ENCODE measurements at regions not wholly inside any gene's neighbourhood (a gene's known extent, or its start where the extent isn't known, plus 50 kb on each side); places are given as distances from the start of the nearest gene placed in this dataset.

DNA sequence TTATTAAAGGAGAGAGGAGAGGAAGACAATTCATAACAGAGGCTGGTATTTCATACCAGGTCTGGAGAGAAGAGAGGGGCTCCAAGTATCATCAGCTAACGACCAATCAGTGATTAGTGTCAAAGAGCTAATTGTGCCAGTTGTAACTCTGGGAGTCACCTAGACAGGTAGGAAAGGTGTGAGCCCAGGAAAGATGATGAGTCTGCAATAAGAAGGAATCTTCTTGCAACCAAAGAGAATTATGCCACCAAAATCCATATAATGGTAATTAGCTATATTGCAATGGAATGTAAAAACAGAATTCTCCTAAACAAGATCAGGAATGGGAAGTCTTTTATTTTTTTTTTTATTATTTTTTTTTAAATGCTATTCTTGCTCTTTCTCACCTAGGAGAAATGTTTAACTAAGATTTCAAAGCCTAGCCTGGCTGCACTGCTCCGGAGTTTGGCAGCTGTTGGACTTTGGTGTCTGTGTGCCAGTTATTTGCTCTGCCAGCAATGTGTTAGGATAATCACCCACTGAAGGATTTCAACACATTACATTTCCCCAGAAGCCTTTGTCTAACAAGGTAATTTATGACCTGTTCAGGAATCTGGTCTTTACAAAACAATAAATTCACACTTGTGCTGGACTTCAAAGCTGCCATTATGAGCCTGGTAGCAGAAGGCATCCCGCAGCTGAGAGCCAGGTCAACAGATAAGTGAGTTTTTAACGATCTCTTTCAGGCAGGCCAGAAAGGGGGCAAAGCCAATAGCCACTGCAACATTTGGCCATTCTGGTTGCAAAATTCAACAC is 89.4 kb downstream of the FOXB1 start:
- H3K4me3 ChIP-seq (ENCODE audit: low read length in 2 of 2): no peak overlapping the region
- no peaks in the 10 kb centered on the region for H3K9me3 ChIP-seq (ENCODE audit: control insufficient read depth in 2 of 2, low read length in 2 of 2)
- no peak overlapping the region for H3K27ac ChIP-seq (ENCODE audit: low read depth in 2 of 2, low read length in 2 of 2)
- H3K27me3 ChIP-seq (ENCODE audit: control insufficient read depth in 2 of 2, insufficient read depth in 2 of 2, low read length in 2 of 2): no peaks in the 10 kb centered on the region
- no peaks in the 10 kb centered on the region for H3K4me1 ChIP-seq (ENCODE audit: control insufficient read depth in 2 of 2, insufficient read depth in 2 of 2, low read length in 2 of 2)
- no peak overlapping the region for H3K9ac ChIP-seq (ENCODE audit: low read depth in 1 of 2, low read length in 2 of 2)
- no peaks in the 10 kb centered on the region for H3K36me3 ChIP-seq (ENCODE audit: control insufficient read depth in 2 of 2, insufficient read depth in 2 of 2, low read length in 2 of 2)

DNA sequence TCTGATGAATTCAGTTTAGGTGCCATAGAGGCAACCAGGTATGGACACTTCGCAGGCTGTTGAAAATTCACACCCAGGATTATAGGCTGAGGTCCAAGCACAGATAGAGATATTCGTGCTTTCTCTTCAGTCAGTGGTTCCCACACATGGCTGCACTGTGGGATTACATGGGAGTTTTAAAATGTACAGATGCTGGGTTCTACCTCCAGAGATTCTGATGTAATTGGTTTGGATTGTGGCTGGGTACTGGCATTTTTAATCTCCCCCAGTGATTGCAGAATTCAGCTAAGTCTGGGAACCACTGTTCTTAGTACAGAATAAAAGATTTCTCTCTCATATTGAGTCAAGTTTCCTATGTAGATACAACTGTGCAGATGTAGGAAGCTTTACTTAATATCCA is 91.6 kb downstream of the FOXB1 start:
- Histone ChIP-seq H3K27me3 (ENCODE audit: control insufficient read depth in 2 of 2, insufficient read depth in 2 of 2, low read length in 2 of 2) (no peaks in the 10 kb centered on the region), H3K4me1 (ENCODE audit: control insufficient read depth in 2 of 2, insufficient read depth in 2 of 2, low read length in 2 of 2) (no peaks in the 10 kb centered on the region), H3K36me3 (ENCODE audit: control insufficient read depth in 2 of 2, insufficient read depth in 2 of 2, low read length in 2 of 2) (no peaks in the 10 kb centered on the region), H3K9ac (ENCODE audit: low read depth in 1 of 2, low read length in 2 of 2) (no peak overlapping the region), H3K4me3 (ENCODE audit: low read length in 2 of 2) (no peak overlapping the region), H3K9me3 (ENCODE audit: control insufficient read depth in 2 of 2, low read length in 2 of 2) (no peaks in the 10 kb centered on the region), H3K27ac (ENCODE audit: low read depth in 2 of 2, low read length in 2 of 2) (no peak overlapping the region)

- H3K9me3 ChIP-seq (ENCODE audit: control insufficient read depth in 2 of 2, low read length in 2 of 2): no peaks in the 10 kb centered on the region
Measured at GRCh38 chr15:60096157-60096556, 92.0 kb downstream of the FOXB1 start.

GRCh38 chr15:60101416-60101815 is 97.3 kb downstream of the FOXB1 start:
- no peak overlapping the region for H3K9ac ChIP-seq (ENCODE audit: low read depth in 1 of 2, low read length in 2 of 2)
- no peaks in the 10 kb centered on the region for H3K4me1 ChIP-seq (ENCODE audit: control insufficient read depth in 2 of 2, insufficient read depth in 2 of 2, low read length in 2 of 2)
- H3K27me3 ChIP-seq (ENCODE audit: control insufficient read depth in 2 of 2, insufficient read depth in 2 of 2, low read length in 2 of 2): peaks cover 0 to 8% of the 10 kb centered on the region in 2 donors
- no peak overlapping the region for H3K27ac ChIP-seq (ENCODE audit: low read depth in 2 of 2, low read length in 2 of 2)
- H3K36me3 ChIP-seq (ENCODE audit: control insufficient read depth in 2 of 2, insufficient read depth in 2 of 2, low read length in 2 of 2): no peaks in the 10 kb centered on the region
- H3K9me3 ChIP-seq (ENCODE audit: control insufficient read depth in 2 of 2, low read length in 2 of 2): no peaks in the 10 kb centered on the region
- no peak overlapping the region for H3K4me3 ChIP-seq (ENCODE audit: low read length in 2 of 2)

More at GRCh38 chr15:60096157-60096556, 92.0 kb downstream of the FOXB1 start:
- Histone ChIP-seq H3K9ac (ENCODE audit: low read depth in 1 of 2, low read length in 2 of 2) (no peak overlapping the region), H3K4me3 (ENCODE audit: low read length in 2 of 2) (no peak overlapping the region), H3K4me1 (ENCODE audit: control insufficient read depth in 2 of 2, insufficient read depth in 2 of 2, low read length in 2 of 2) (no peaks in the 10 kb centered on the region), H3K27ac (ENCODE audit: low read depth in 2 of 2, low read length in 2 of 2) (no peak overlapping the region), H3K36me3 (ENCODE audit: control insufficient read depth in 2 of 2, insufficient read depth in 2 of 2, low read length in 2 of 2) (no peaks in the 10 kb centered on the region), H3K27me3 (ENCODE audit: control insufficient read depth in 2 of 2, insufficient read depth in 2 of 2, low read length in 2 of 2) (no peaks in the 10 kb centered on the region)

- Histone ChIP-seq H3K27ac (ENCODE audit: low read depth in 2 of 2, low read length in 2 of 2) (no peak overlapping the region), H3K9me3 (ENCODE audit: control insufficient read depth in 2 of 2, low read length in 2 of 2) (no peaks in the 10 kb centered on the region), H3K4me1 (ENCODE audit: control insufficient read depth in 2 of 2, insufficient read depth in 2 of 2, low read length in 2 of 2) (no peaks in the 10 kb centered on the region), H3K36me3 (ENCODE audit: control insufficient read depth in 2 of 2, insufficient read depth in 2 of 2, low read length in 2 of 2) (no peaks in the 10 kb centered on the region), H3K27me3 (ENCODE audit: control insufficient read depth in 2 of 2, insufficient read depth in 2 of 2, low read length in 2 of 2) (peaks cover 0 to 8% of the 10 kb centered on the region in 2 donors), H3K9ac (ENCODE audit: low read depth in 1 of 2, low read length in 2 of 2) (no peak overlapping the region), H3K4me3 (ENCODE audit: low read length in 2 of 2) (no peak overlapping the region)
Measured at GRCh38 chr15:60102748-60103147, 98.6 kb downstream of the FOXB1 start.

GRCh38 chr15:60110909-60111308 is 106.8 kb downstream of the FOXB1 start:
- no peaks in the 10 kb centered on the region for H3K9me3 ChIP-seq (ENCODE audit: control insufficient read depth in 2 of 2, low read length in 2 of 2)
- no peaks in the 10 kb centered on the region for H3K36me3 ChIP-seq (ENCODE audit: control insufficient read depth in 2 of 2, insufficient read depth in 2 of 2, low read length in 2 of 2)
- H3K27ac ChIP-seq (ENCODE audit: low read depth in 2 of 2, low read length in 2 of 2): no peak overlapping the region
- H3K9ac ChIP-seq (ENCODE audit: low read depth in 1 of 2, low read length in 2 of 2): no peak overlapping the region
- H3K4me3 ChIP-seq (ENCODE audit: low read length in 2 of 2): no peak overlapping the region
- no peaks in the 10 kb centered on the region for H3K4me1 ChIP-seq (ENCODE audit: control insufficient read depth in 2 of 2, insufficient read depth in 2 of 2, low read length in 2 of 2)
- H3K27me3 ChIP-seq (ENCODE audit: control insufficient read depth in 2 of 2, insufficient read depth in 2 of 2, low read length in 2 of 2): peaks cover 0 to 3% of the 10 kb centered on the region in 2 donors

GRCh38 chr15:60115579-60116380 is 111.7 kb downstream of the FOXB1 start:
- no peaks in the 10 kb centered on the region for H3K9me3 ChIP-seq (ENCODE audit: control insufficient read depth in 2 of 2, low read length in 2 of 2)

GRCh38 chr15:60116456-60117089 is 112.5 kb downstream of the FOXB1 start:
- no peak overlapping the region for H3K27ac ChIP-seq (ENCODE audit: low read depth in 2 of 2, low read length in 2 of 2)
- H3K27me3 ChIP-seq (ENCODE audit: control insufficient read depth in 2 of 2, insufficient read depth in 2 of 2, low read length in 2 of 2): peaks cover 0 to 11% of the 10 kb centered on the region in 2 donors
- no peak overlapping the region for H3K9ac ChIP-seq (ENCODE audit: low read depth in 1 of 2, low read length in 2 of 2)
- H3K4me1 ChIP-seq (ENCODE audit: control insufficient read depth in 2 of 2, insufficient read depth in 2 of 2, low read length in 2 of 2): no peaks in the 10 kb centered on the region
- no peak overlapping the region for H3K4me3 ChIP-seq (ENCODE audit: low read length in 2 of 2)
- H3K9me3 ChIP-seq (ENCODE audit: control insufficient read depth in 2 of 2, low read length in 2 of 2): no peaks in the 10 kb centered on the region
- H3K36me3 ChIP-seq (ENCODE audit: control insufficient read depth in 2 of 2, insufficient read depth in 2 of 2, low read length in 2 of 2): no peaks in the 10 kb centered on the region

More at GRCh38 chr15:60115579-60116380, 111.7 kb downstream of the FOXB1 start:
- Histone ChIP-seq H3K27ac (ENCODE audit: low read depth in 2 of 2, low read length in 2 of 2) (no peak overlapping the region), H3K9ac (ENCODE audit: low read depth in 1 of 2, low read length in 2 of 2) (no peak overlapping the region), H3K27me3 (ENCODE audit: control insufficient read depth in 2 of 2, insufficient read depth in 2 of 2, low read length in 2 of 2) (peaks cover 0 to 11% of the 10 kb centered on the region in 2 donors), H3K4me3 (ENCODE audit: low read length in 2 of 2) (no peak overlapping the region), H3K4me1 (ENCODE audit: control insufficient read depth in 2 of 2, insufficient read depth in 2 of 2, low read length in 2 of 2) (no peaks in the 10 kb centered on the region), H3K36me3 (ENCODE audit: control insufficient read depth in 2 of 2, insufficient read depth in 2 of 2, low read length in 2 of 2) (no peaks in the 10 kb centered on the region)

- Histone ChIP-seq H3K4me3 (ENCODE audit: low read length in 2 of 2) (no peak overlapping the region), H3K9me3 (ENCODE audit: control insufficient read depth in 2 of 2, low read length in 2 of 2) (no peaks in the 10 kb centered on the region), H3K4me1 (ENCODE audit: control insufficient read depth in 2 of 2, insufficient read depth in 2 of 2, low read length in 2 of 2) (no peaks in the 10 kb centered on the region), H3K9ac (ENCODE audit: low read depth in 1 of 2, low read length in 2 of 2) (no peak overlapping the region), H3K27me3 (ENCODE audit: control insufficient read depth in 2 of 2, insufficient read depth in 2 of 2, low read length in 2 of 2) (peaks cover 0 to 11% of the 10 kb centered on the region in 2 donors), H3K36me3 (ENCODE audit: control insufficient read depth in 2 of 2, insufficient read depth in 2 of 2, low read length in 2 of 2) (no peaks in the 10 kb centered on the region), H3K27ac (ENCODE audit: low read depth in 2 of 2, low read length in 2 of 2) (no peak overlapping the region)
Measured at GRCh38 chr15:60118146-60118545, 114.0 kb downstream of the FOXB1 start.

GRCh38 chr15:60118626-60119025 is 114.5 kb downstream of the FOXB1 start:
- no peaks in the 10 kb centered on the region for H3K4me1 ChIP-seq (ENCODE audit: control insufficient read depth in 2 of 2, insufficient read depth in 2 of 2, low read length in 2 of 2)
- no peak overlapping the region for H3K4me3 ChIP-seq (ENCODE audit: low read length in 2 of 2)
- H3K9ac ChIP-seq (ENCODE audit: low read depth in 1 of 2, low read length in 2 of 2): no peak overlapping the region
- no peak overlapping the region for H3K27ac ChIP-seq (ENCODE audit: low read depth in 2 of 2, low read length in 2 of 2)
- no peaks in the 10 kb centered on the region for H3K9me3 ChIP-seq (ENCODE audit: control insufficient read depth in 2 of 2, low read length in 2 of 2)
- peaks cover 0 to 11% of the 10 kb centered on the region in 2 donors for H3K27me3 ChIP-seq (ENCODE audit: control insufficient read depth in 2 of 2, insufficient read depth in 2 of 2, low read length in 2 of 2)
- H3K36me3 ChIP-seq (ENCODE audit: control insufficient read depth in 2 of 2, insufficient read depth in 2 of 2, low read length in 2 of 2): no peaks in the 10 kb centered on the region

Data from mucosa of rectum (tissue), 2 donors.